ENCODE measurements at regions not wholly inside any gene's neighbourhood (a gene's known extent, or its start where the extent isn't known, plus 50 kb on each side); places are given as distances from the start of the nearest gene placed in this dataset.
A peak's percentile ranks its signal among the peaks of the same experiment; 100 is the strongest.

- no peaks in the 10 kb centered on the region for H3K27me3 ChIP-seq (ENCODE audit: insufficient read depth, low read length)
- no peak overlapping the region for H2AFZ ChIP-seq (ENCODE audit: low read depth, low read length)
- no peak overlapping the region for H3K4me3 ChIP-seq (ENCODE audit: low read length)
- no peaks in the 10 kb centered on the region for H3K36me3 ChIP-seq (ENCODE audit: insufficient read depth, low read length)
- no peaks in the 10 kb centered on the region for H3K9me3 ChIP-seq (ENCODE audit: low read length)
- H3K4me1 ChIP-seq (ENCODE audit: insufficient read depth, low read length): no peaks in the 10 kb centered on the region
These were observed 173.0 kb downstream of the PCSK1 start for GRCh38 chr5:96260009-96260408.

GRCh38 chr5:96259151-96259772, 173.8 kb downstream of the PCSK1 start:
- Histone ChIP-seq H3K9me3 (ENCODE audit: low read length) (no peaks in the 10 kb centered on the region), H3K4me1 (ENCODE audit: insufficient read depth, low read length) (no peaks in the 10 kb centered on the region), H3K27me3 (ENCODE audit: insufficient read depth, low read length) (no peaks in the 10 kb centered on the region), H3K36me3 (ENCODE audit: insufficient read depth, low read length) (no peaks in the 10 kb centered on the region), H2AFZ (ENCODE audit: low read depth, low read length) (no peak overlapping the region), H3K4me3 (ENCODE audit: low read length) (no peak overlapping the region)

GRCh38 chr5:96258692-96259091, 174.4 kb downstream of the PCSK1 start:
- Histone ChIP-seq H3K9me3 (ENCODE audit: low read length) (no peaks in the 10 kb centered on the region), H3K36me3 (ENCODE audit: insufficient read depth, low read length) (no peaks in the 10 kb centered on the region), H3K4me1 (ENCODE audit: insufficient read depth, low read length) (no peaks in the 10 kb centered on the region), H3K4me3 (ENCODE audit: low read length) (no peak overlapping the region), H2AFZ (ENCODE audit: low read depth, low read length) (no peak overlapping the region), H3K27me3 (ENCODE audit: insufficient read depth, low read length) (no peaks in the 10 kb centered on the region)

GRCh38 chr5:96257904-96258303, 175.1 kb downstream of the PCSK1 start:
- Histone ChIP-seq H3K36me3 (ENCODE audit: insufficient read depth, low read length) (no peaks in the 10 kb centered on the region), H2AFZ (ENCODE audit: low read depth, low read length) (no peak overlapping the region), H3K4me1 (ENCODE audit: insufficient read depth, low read length) (no peaks in the 10 kb centered on the region), H3K9me3 (ENCODE audit: low read length) (no peaks in the 10 kb centered on the region), H3K4me3 (ENCODE audit: low read length) (no peak overlapping the region), H3K27me3 (ENCODE audit: insufficient read depth, low read length) (no peaks in the 10 kb centered on the region)

GRCh38 chr5:96256795-96257470, 176.1 kb downstream of the PCSK1 start:
- Histone ChIP-seq H3K27me3 (ENCODE audit: insufficient read depth, low read length) (no peaks in the 10 kb centered on the region), H3K36me3 (ENCODE audit: insufficient read depth, low read length) (no peaks in the 10 kb centered on the region), H3K4me1 (ENCODE audit: insufficient read depth, low read length) (no peaks in the 10 kb centered on the region), H3K9me3 (ENCODE audit: low read length) (no peaks in the 10 kb centered on the region), H3K4me3 (ENCODE audit: low read length) (no peak overlapping the region), H2AFZ (ENCODE audit: low read depth, low read length) (no peak overlapping the region)

GRCh38 chr5:96254980-96255691, 177.9 kb downstream of the PCSK1 start:
- H3K27me3 ChIP-seq (ENCODE audit: insufficient read depth, low read length): no peaks in the 10 kb centered on the region
- H3K36me3 ChIP-seq (ENCODE audit: insufficient read depth, low read length): no peaks in the 10 kb centered on the region
- H3K4me3 ChIP-seq (ENCODE audit: low read length): no peak overlapping the region
- H3K4me1 ChIP-seq (ENCODE audit: insufficient read depth, low read length): no peaks in the 10 kb centered on the region
- H3K9me3 ChIP-seq (ENCODE audit: low read length): no peaks in the 10 kb centered on the region
- no peak overlapping the region for H2AFZ ChIP-seq (ENCODE audit: low read depth, low read length)

- Histone ChIP-seq H3K9me3 (ENCODE audit: low read length) (no peaks in the 10 kb centered on the region), H2AFZ (ENCODE audit: low read depth, low read length) (no peak overlapping the region), H3K4me1 (ENCODE audit: insufficient read depth, low read length) (peaks cover 8% of the 10 kb centered on the region), H3K4me3 (ENCODE audit: low read length) (no peak overlapping the region), H3K36me3 (ENCODE audit: insufficient read depth, low read length) (no peaks in the 10 kb centered on the region), H3K27me3 (ENCODE audit: insufficient read depth, low read length) (no peaks in the 10 kb centered on the region)
These were observed 179.9 kb downstream of the PCSK1 start for GRCh38 chr5:96253140-96253539.

- H3K4me1 ChIP-seq (ENCODE audit: insufficient read depth, low read length): peaks cover 13% of the 10 kb centered on the region
- no peaks in the 10 kb centered on the region for H3K36me3 ChIP-seq (ENCODE audit: insufficient read depth, low read length)
- no peaks in the 10 kb centered on the region for H3K27me3 ChIP-seq (ENCODE audit: insufficient read depth, low read length)
- H3K9me3 ChIP-seq (ENCODE audit: low read length): no peaks in the 10 kb centered on the region
- H3K4me3 ChIP-seq (ENCODE audit: low read length): no peak overlapping the region
- no peak overlapping the region for H2AFZ ChIP-seq (ENCODE audit: low read depth, low read length)
These were observed 180.5 kb downstream of the PCSK1 start for GRCh38 chr5:96252596-96252995.

GRCh38 chr5:96250782-96251181, 182.3 kb downstream of the PCSK1 start:
- H3K36me3 ChIP-seq (ENCODE audit: insufficient read depth, low read length): no peaks in the 10 kb centered on the region
- peaks cover 21% of the 10 kb centered on the region for H3K4me1 ChIP-seq (ENCODE audit: insufficient read depth, low read length)
- H2AFZ ChIP-seq (ENCODE audit: low read depth, low read length): no peak overlapping the region
- H3K9me3 ChIP-seq (ENCODE audit: low read length): no peaks in the 10 kb centered on the region
- no peaks in the 10 kb centered on the region for H3K27me3 ChIP-seq (ENCODE audit: insufficient read depth, low read length)
- H3K4me3 ChIP-seq (ENCODE audit: low read length): no peak overlapping the region

- Histone ChIP-seq H2AFZ (ENCODE audit: low read depth, low read length) (peak overlapping the region; percentile 21), H3K9me3 (ENCODE audit: low read length) (no peaks in the 10 kb centered on the region), H3K4me3 (ENCODE audit: low read length) (peak overlapping the region; percentile 19), H3K4me1 (ENCODE audit: insufficient read depth, low read length) (peaks cover 21% of the 10 kb centered on the region), H3K27me3 (ENCODE audit: insufficient read depth, low read length) (no peaks in the 10 kb centered on the region), H3K36me3 (ENCODE audit: insufficient read depth, low read length) (no peaks in the 10 kb centered on the region)
These were observed 184.9 kb downstream of the PCSK1 start for GRCh38 chr5:96248131-96248530.

- peak overlapping the region; percentile 21 for H2AFZ ChIP-seq (ENCODE audit: low read depth, low read length)
- no peaks in the 10 kb centered on the region for H3K36me3 ChIP-seq (ENCODE audit: insufficient read depth, low read length)
- peak overlapping the region; percentile 19 for H3K4me3 ChIP-seq (ENCODE audit: low read length)
- no peaks in the 10 kb centered on the region for H3K9me3 ChIP-seq (ENCODE audit: low read length)
- peaks cover 21% of the 10 kb centered on the region for H3K4me1 ChIP-seq (ENCODE audit: insufficient read depth, low read length)
- no peaks in the 10 kb centered on the region for H3K27me3 ChIP-seq (ENCODE audit: insufficient read depth, low read length)
These were observed 185.3 kb downstream of the PCSK1 start for GRCh38 chr5:96247708-96248107.

GRCh38 chr5:96247097-96247701, 185.8 kb downstream of the PCSK1 start:
- Histone ChIP-seq H3K9me3 (ENCODE audit: low read length) (no peaks in the 10 kb centered on the region), H3K36me3 (ENCODE audit: insufficient read depth, low read length) (no peaks in the 10 kb centered on the region), H3K27me3 (ENCODE audit: insufficient read depth, low read length) (no peaks in the 10 kb centered on the region), H3K4me3 (ENCODE audit: low read length) (peak overlapping the region; percentile 19), H2AFZ (ENCODE audit: low read depth, low read length) (peak overlapping the region; percentile 21), H3K4me1 (ENCODE audit: insufficient read depth, low read length) (peaks cover 21% of the 10 kb centered on the region)

All from neuron (in vitro differentiated cells).